Left lung (tissue), 4 donors: ENCODE measurements at regions not wholly inside any gene's neighbourhood (a gene's known extent, or its start where the extent isn't known, plus 50 kb on each side); places are given as distances from the start of the nearest gene placed in this dataset.

ENCODE experiments used
- ATAC-seq: fragments of 200-7000 bp; cut with Tn5 transposase; one replicate; pipeline ENCODE4 v1.9.1; 2020; ENCODE audit warnings: moderate library complexity
- DNase-seq, 4 donors: peaks; one replicate each; pipeline ENCODE4 v3.0.0-alpha.2; 2013 to 2020
- H3K27ac ChIP-seq, 2 donors: fragments of 200-600 bp; sonication (generic) in 1 of 2; one replicate each; pipeline versions ENCODE4 v1.5.0 to v1.8.0; 2020 to 2021
- H3K27me3 ChIP-seq, 2 donors: fragments of 200-600 bp; sonication (generic) in 1 of 2; one replicate each; pipeline versions ENCODE4 v1.5.0 to v1.8.0; 2020 to 2021
- H3K36me3 ChIP-seq, 2 donors: fragments of 200-600 bp; sonication (generic) in 1 of 2; one replicate each; pipeline versions ENCODE4 v1.5.0 to v1.8.0; 2020 to 2021
- H3K4me1 ChIP-seq, 2 donors: fragments of 200-600 bp; one replicate each; pipeline ENCODE4 v1.8.0; 2021
- H3K4me3 ChIP-seq, 2 donors: fragments of 200-600 bp; sonication (generic) in 1 of 2; one replicate each; pipeline versions ENCODE4 v1.5.0 to v1.8.0; 2020 to 2021; ENCODE audit warnings: mild to moderate bottlenecking in 1 of 2
- H3K9me3 ChIP-seq, 2 donors: fragments of 200-600 bp; sonication (generic) in 1 of 2; one replicate each; pipeline versions ENCODE4 v1.5.0 to v1.8.0; 2020 to 2021
- intact Hi-C, 2 donors: fragments of 100-400 bp; cut with DNase I; formaldehyde crosslinking; loops; one replicate each; pipeline versions ENCODE4 v1.11.2 to v1.14.2; 2022
- TF ChIP-seq, protein P1 (sequence below), 2 donors: fragments of 200-600 bp; sonication (generic) in 1 of 2; IDR thresholded peaks; one replicate each; pipeline versions ENCODE4 v1.5.0 to v1.8.0; 2021; ENCODE audit warnings: antibody characterized with exemption in 2 of 2
- donor health status: DM: no; HTN: yes; CAD: no.
- donor health status: DM: no; HTN: no; CAD: no.

DNA sequence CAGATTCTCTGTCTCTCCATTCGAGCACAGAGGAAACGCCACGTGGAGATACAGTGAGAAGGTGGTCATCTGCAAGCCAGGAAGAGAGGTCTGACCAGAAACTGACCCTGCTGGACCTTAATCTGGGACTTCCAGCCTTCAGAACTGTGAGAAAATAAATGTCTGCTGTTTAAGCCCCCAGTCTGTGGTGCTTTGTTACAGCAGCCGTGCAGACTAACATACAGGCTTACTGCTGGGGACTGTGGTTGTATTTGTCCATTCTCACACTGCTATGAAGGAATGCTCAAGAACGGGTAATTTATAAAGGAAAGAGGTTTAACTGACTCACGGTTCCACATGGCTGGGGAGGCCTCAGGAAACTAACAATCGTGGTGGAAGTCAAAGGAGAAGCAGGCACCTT is 432.7 kb downstream of the IRS1 start:
- no peak overlapping the region for H3K27ac ChIP-seq
- H3K27me3 ChIP-seq = no peaks in the 10 kb centered on the region
- H3K36me3 ChIP-seq = no peaks in the 10 kb centered on the region
- intact Hi-C loops = no loop called here
- no peaks in the 10 kb centered on the region for H3K9me3 ChIP-seq
- no peak for ATAC-seq
- H3K4me3 ChIP-seq = no peak overlapping the region
- TF ChIP-seq, protein P1, sequence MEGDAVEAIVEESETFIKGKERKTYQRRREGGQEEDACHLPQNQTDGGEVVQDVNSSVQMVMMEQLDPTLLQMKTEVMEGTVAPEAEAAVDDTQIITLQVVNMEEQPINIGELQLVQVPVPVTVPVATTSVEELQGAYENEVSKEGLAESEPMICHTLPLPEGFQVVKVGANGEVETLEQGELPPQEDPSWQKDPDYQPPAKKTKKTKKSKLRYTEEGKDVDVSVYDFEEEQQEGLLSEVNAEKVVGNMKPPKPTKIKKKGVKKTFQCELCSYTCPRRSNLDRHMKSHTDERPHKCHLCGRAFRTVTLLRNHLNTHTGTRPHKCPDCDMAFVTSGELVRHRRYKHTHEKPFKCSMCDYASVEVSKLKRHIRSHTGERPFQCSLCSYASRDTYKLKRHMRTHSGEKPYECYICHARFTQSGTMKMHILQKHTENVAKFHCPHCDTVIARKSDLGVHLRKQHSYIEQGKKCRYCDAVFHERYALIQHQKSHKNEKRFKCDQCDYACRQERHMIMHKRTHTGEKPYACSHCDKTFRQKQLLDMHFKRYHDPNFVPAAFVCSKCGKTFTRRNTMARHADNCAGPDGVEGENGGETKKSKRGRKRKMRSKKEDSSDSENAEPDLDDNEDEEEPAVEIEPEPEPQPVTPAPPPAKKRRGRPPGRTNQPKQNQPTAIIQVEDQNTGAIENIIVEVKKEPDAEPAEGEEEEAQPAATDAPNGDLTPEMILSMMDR (IDR thresholded peaks at IDR 0.05) = no peak
- no peaks in the 10 kb centered on the region for H3K4me1 ChIP-seq
- DNase-seq = no peak

GRCh38 chr2:226364217-226364616 is 435.4 kb downstream of the IRS1 start:
- Histone ChIP-seq H3K27me3 (no peaks in the 10 kb centered on the region), H3K27ac (no peak overlapping the region), H3K4me3 (no peak overlapping the region), H3K36me3 (no peaks in the 10 kb centered on the region), H3K9me3 (no peaks in the 10 kb centered on the region), H3K4me1 (no peaks in the 10 kb centered on the region)
- DNase-seq = no peak
- intact Hi-C loops = no loop called here
- ATAC-seq = no peak
- TF ChIP-seq, protein P1 (IDR thresholded peaks at IDR 0.05) = no peak

GRCh38 chr2:226362980-226363379 is 436.6 kb downstream of the IRS1 start:
- no peak for ATAC-seq

GRCh38 chr2:226360658-226361057 is 439.0 kb downstream of the IRS1 start:
- Histone ChIP-seq H3K4me3 (no peak overlapping the region), H3K4me1 (no peaks in the 10 kb centered on the region), H3K9me3 (no peaks in the 10 kb centered on the region), H3K27me3 (no peaks in the 10 kb centered on the region), H3K27ac (no peak overlapping the region), H3K36me3 (no peaks in the 10 kb centered on the region)
- TF ChIP-seq, protein P1 (IDR thresholded peaks at IDR 0.05) = no peak
- no peak for DNase-seq
- ATAC-seq = no peak
- intact Hi-C loops = no loop called here

More at GRCh38 chr2:226362980-226363379, 436.6 kb downstream of the IRS1 start:
- TF ChIP-seq, protein P1 (IDR thresholded peaks at IDR 0.05) = no peak
- intact Hi-C loops = no loop called here
- Histone ChIP-seq H3K4me1 (no peaks in the 10 kb centered on the region), H3K27me3 (no peaks in the 10 kb centered on the region), H3K27ac (no peak overlapping the region), H3K36me3 (no peaks in the 10 kb centered on the region), H3K9me3 (no peaks in the 10 kb centered on the region), H3K4me3 (no peak overlapping the region)
- no peak for DNase-seq

DNA sequence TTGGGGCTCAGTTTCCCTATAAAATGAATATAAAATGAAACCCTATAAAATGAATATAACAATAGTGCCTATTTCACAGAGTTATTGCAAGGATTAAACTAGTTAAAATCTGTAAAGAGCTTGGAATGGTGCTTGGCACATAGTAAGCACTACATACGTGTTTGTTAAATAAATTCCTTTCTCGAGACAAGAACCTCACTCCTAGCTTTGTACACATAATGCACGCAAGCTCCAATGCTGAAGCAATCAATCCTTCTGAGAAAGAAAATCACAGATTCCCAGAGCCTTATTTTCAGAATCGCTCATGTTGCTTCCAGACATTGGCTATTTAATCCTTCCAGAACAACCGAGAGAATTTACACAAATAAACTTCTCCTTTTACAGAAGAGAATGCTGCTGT is 440.9 kb downstream of the IRS1 start:
- Histone ChIP-seq H3K36me3 (no peaks in the 10 kb centered on the region), H3K4me1 (no peaks in the 10 kb centered on the region), H3K27me3 (no peaks in the 10 kb centered on the region), H3K27ac (no peak overlapping the region), H3K9me3 (no peaks in the 10 kb centered on the region), H3K4me3 (no peak overlapping the region)
- peak; percentile 82 for ATAC-seq
- no peak for DNase-seq
- intact Hi-C loops = no loop called here
- TF ChIP-seq, protein P1 (IDR thresholded peaks at IDR 0.05) = no peak
